HT-29 (cell line): ENCODE measurements at regions not wholly inside any gene's neighbourhood (a gene's known extent, or its start where the extent isn't known, plus 50 kb on each side); places are given as distances from the start of the nearest gene placed in this dataset.

Experiments used
- DNase-seq: peaks from one replicate; pipeline ENCODE4 v3.0.0-alpha.2; 2015; ENCODE audit warnings: low spot score

DNA sequence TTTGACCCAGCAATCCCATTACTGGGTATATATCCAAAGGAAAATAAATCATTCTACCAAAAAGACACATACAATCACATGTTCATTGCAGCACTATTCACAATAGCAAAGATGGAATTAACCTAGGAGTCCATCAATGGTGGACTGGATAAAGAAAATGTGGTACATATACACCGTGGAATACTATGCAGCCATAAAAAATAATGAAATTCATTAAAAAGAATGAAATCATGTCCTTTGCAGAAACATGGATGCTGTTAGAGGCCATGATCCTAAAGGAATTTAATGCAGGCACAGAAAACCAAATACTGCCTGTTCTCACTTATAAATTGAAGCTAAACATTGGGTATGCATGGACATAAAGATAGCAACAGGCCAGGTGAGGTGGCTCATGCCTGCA, 61.9 kb upstream of the BMP6 start:
- no peak for DNase-seq

DNA sequence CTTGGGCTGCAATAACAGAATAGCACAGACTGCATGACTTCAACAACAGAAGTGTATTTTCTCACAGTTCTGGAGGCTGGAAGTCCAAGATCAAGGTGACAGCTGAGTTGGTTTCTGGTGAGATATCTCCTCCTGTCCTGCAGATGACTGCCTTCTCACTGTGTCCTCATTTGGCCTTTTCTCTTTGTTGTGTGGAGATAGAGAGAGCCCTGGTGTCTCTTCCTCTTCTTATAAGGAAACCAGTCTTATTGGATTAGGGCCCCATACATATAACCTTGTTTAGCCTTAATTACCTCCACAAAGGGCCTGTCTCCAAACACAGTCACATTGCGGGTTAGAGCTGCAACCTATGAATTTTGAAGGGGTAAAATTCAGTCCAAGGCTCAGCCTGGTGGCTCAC, 57.0 kb upstream of the BMP6 start:
- no peak for DNase-seq

DNA sequence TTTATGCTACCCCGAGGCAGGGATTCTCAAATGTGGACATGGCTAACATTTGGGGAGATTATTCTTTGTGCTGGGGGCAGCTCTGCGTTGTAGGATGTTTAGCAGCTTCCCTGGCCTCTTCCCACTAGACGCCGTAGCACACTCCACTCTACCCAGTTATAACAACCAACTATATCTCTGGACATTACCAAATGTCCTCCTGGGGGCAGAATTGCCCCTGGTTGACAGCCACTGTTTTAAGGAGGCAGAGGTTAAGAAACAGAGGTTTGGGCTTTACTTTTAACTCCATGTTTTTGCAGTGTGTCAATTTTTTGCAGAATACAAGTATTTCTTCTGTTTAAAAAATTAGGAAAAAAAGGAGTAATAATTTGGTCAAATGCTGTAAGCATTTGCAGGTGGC, 56.2 kb upstream of the BMP6 start:
- DNase-seq: no peak

DNA sequence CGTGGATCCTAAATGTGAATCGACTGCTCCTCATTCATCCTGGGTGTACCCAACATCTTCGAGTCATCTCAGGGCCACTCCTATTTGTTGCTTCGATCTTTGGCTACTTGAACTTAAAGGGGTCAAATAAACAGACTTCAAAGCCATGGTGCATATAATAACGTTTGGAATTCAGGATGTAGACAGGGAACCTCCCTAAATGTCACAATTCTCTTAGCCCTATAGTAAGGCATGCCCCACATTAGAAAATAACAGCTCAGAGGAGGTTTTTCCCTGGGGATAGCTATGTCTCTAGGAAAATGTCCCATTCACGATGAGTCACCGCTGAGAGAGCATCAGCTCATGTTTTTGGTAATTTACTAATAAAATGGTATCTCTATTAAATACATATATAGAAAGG, 54.8 kb upstream of the BMP6 start:
- no peak for DNase-seq

DNA sequence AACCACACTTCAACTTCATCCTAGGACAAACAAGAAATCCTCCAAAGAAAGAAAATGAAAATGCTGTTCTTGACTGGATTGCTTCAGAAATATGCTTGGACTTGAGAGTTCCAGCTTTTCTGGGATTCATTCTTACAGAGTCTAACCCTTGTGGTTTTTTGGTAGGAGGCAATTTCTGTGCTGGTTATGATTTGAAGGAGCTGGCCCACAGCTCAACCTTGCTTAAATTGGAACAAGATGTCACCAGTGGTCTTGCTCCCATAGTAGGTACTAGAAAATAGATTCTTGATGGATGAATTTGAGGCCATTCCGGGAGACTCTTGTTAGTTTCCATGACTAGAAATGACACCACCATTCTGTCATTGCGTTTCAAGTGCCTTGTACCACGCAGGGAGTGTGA, 54.3 kb upstream of the BMP6 start:
- no peak for DNase-seq

DNA sequence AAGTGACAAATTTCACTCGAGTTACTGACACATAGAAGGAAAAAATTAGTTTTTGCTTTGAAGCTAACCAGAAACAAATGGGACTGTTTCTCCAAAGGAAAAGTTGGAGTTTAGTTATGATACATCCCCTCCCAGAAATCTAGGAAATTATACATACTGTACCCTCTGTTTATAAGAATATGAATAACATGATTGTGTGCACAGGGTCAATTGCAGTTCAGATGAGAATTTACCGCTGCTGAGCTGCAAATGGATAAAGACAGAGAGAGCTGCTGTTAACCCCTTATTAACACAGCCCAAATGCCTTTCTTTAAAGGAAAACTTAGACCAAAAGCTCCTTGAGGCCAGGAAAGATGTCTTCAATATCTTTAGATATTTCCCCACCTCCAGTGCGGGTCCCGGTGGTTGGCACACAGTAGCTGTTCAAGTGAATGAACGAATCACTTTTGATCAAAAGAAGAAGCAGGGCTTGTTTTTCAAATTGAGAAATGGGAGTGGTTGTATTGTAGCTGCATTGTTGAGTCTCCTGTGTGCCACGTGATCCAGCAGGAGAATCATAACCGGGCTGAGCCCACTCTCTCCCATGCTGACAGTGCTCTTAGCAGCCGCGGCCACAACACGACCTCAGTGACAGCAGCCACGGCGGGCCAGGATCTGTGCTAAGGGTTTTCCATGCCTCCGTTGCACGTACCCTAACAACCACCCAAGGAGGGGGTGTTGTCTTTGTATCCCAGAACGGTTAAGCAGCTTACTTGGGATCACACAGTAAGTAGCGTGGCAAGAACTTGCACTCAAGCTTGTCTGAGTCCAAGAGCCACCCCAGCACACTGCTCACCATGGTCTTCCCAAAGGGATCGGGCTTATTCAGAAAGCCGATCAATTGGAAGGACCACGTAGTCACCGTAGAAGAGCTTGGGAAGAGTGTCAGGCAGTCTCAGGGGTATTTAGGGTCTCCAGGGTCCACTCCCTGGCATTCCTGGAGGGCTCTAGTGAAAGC, 53.5 kb upstream of the BMP6 start:
- no peak for DNase-seq

DNA sequence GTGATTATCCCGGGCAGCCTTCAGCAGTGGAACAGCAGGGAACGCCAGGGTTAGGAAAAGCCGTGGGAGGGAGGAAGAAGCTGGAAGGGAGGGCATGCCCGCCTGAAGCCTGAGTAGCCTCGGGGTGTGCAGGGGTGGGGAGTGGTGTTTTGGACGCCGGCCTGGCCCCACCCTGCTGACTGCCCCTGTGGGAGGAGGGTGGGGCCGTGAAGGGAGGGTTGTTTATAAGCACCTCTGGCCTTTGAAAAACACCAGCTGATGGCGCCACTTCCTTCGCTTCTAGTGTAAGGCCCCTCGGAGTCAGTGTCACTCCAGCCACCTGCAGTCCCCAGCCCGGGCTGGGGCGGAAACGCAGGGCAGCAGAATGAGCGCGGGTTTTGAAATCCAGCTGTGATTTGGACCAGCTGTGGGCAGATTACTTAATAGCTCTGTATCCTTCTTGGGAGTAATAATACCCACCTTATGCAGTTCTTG, 52.8 kb upstream of the BMP6 start:
- peak; percentile 32 for DNase-seq

DNA sequence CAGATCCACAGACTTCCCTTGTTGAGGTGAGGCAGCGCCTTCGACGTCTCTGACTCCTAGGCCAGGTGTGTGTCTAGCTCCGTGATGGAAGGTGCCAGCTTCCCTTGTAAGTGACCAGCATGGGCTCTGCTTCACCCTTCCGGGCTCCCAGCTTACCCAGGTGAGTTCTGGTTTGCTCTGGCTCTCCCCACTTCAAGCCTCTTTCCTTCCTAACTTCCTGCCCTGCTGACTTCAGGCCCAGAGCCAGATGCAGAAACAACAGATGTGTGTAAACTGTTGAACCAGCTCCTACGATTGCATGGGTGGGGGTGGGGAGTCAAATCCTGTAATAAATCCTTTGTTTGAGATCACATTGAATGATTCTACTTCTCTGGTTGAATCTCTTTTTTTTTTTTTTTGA, 51.6 kb upstream of the BMP6 start:
- DNase-seq: no peak

DNA sequence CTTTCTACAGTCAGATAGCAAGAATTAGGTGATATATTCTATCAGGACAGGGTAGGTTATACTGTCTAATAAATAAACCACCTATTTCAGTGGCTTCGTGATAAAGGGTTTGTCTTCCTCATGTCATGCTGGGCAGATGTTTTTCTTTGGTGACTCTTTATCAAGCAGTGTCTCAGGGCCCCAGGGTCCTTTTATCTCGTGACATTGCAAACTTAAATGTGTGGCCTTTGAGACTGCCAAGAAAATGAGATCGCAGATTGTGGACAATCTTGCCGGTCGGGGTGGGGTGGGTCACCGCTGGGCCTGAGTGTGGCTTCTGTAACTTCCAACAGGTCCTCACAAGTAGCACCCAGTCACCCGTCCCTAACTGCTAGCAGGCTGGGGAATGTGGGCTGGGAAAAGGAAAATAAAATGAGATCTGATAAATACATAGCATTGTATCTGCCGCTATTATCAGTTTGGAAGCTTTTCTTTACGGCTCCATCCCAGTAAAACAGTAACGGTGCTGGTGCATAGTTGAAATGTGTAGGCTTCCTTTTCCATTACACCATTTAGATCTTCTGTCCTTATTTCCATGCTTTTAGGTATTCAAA, 50.5 kb upstream of the BMP6 start:
- no peak for DNase-seq
